GM23248 (cell line): ENCODE measurements at regions not wholly inside any gene's neighbourhood (a gene's known extent, or its start where the extent isn't known, plus 50 kb on each side); places are given as distances from the start of the nearest gene placed in this dataset.
"Not testable (repeated sequence)": the region's sequence is repeated elsewhere in the genome, so short reads cannot be mapped to it uniquely, and the experiment has no call there.

Experiments used
- DNase-seq: peaks from one replicate; pipeline ENCODE4 v3.0.0-alpha.2; 2015
- H2AFZ ChIP-seq: fragments of 200-600 bp; sonication (generic); 2 replicates; pipeline ENCODE4 v1.6.1; 2016; ENCODE audit warnings: antibody characterized with exemption
- H3F3A ChIP-seq: fragments of 200-600 bp; sonication (generic); 2 replicates; pipeline ENCODE4 v1.6.1; 2016; ENCODE audit warnings: mild to moderate bottlenecking, antibody characterized with exemption, mixed run types; ENCODE audit not compliant: insufficient read depth
- H3K27ac ChIP-seq: fragments of 200-600 bp; sonication (generic); 2 replicates; pipeline ENCODE4 v1.5.1; 2016; ENCODE audit warnings: mild to moderate bottlenecking
- H3K27me3 ChIP-seq: fragments of 200-600 bp; sonication (generic); replicated peaks from 2 replicates; pipeline ENCODE4 v1.6.1; 2016; ENCODE audit warnings: mild to moderate bottlenecking; ENCODE audit not compliant: insufficient read depth
- H3K36me3 ChIP-seq: fragments of 200-600 bp; sonication (generic); 2 replicates; pipeline ENCODE4 v1.6.1; 2016; ENCODE audit warnings: low read depth, mild to moderate bottlenecking
- H3K4me1 ChIP-seq: fragments of 200-600 bp; sonication (generic); 2 replicates; pipeline ENCODE4 v1.6.1; 2016; ENCODE audit warnings: mild to moderate bottlenecking; ENCODE audit not compliant: insufficient read depth
- H3K4me2 ChIP-seq: fragments of 200-600 bp; sonication (generic); one replicate; pipeline ENCODE4 v1.6.1; 2016; ENCODE audit warnings: mild to moderate bottlenecking; ENCODE audit not compliant: unreplicated experiment
- H3K4me3 ChIP-seq: fragments of 200-600 bp; sonication (generic); 2 replicates; pipeline ENCODE4 v1.5.1; 2016; ENCODE audit warnings: mild to moderate bottlenecking
- H3K79me2 ChIP-seq: fragments of 200-600 bp; sonication (generic); 2 replicates; pipeline ENCODE4 v1.6.1; 2016; ENCODE audit warnings: mild to moderate bottlenecking; ENCODE audit not compliant: insufficient read depth
- H3K9ac ChIP-seq: fragments of 200-600 bp; sonication (generic); 2 replicates; pipeline ENCODE4 v1.6.1; 2016; ENCODE audit warnings: mild to moderate bottlenecking
- H3K9me2 ChIP-seq: fragments of 200-600 bp; sonication (generic); 2 replicates; pipeline ENCODE4 v1.6.1; 2016; ENCODE audit warnings: mixed run types, mild to moderate bottlenecking, moderate library complexity; ENCODE audit not compliant: insufficient read depth
- H3K9me3 ChIP-seq: fragments of 200-600 bp; sonication (generic); one replicate; pipeline ENCODE4 v1.6.1; 2017; ENCODE audit warnings: low read depth
- H4K20me1 ChIP-seq: fragments of 200-600 bp; sonication (generic); 2 replicates; pipeline ENCODE4 v1.6.0; 2016; ENCODE audit not compliant: insufficient read depth
- EZH2 ChIP-seq: fragments of 200-600 bp; sonication (generic); IDR thresholded peaks from 2 replicates; pipeline ENCODE4 v1.6.1; 2018; ENCODE audit warnings: antibody characterized with exemption, mild to moderate bottlenecking; ENCODE audit not compliant: insufficient read depth, poor library complexity, severe bottlenecking
- EZH2phosphoT487 ChIP-seq: fragments of 200-600 bp; sonication (generic); IDR thresholded peaks from 2 replicates; pipeline ENCODE4 v1.6.1; 2018; ENCODE audit warnings: antibody characterized with exemption, moderate library complexity, mild to moderate bottlenecking, low read depth; ENCODE audit not compliant: insufficient read depth
- WGBS, 2 experiments: methylation state at CpG; one replicate each; pipeline ENCODE4 v1.1.6; 2015 to 2017; ENCODE audit warnings: low lambda C conversion rate in 2 of 2, low coverage in 1 of 2; ENCODE audit errors: missing lambda C conversion rate in 2 of 2; 5-methylcytosine and 5-hydroxymethylcytosine counted together
- in situ Hi-C: fragments of 300-500 bp; cut with MboI; formaldehyde crosslinking; loops from 2 replicates; pipeline ENCODE4 v1.15.0; 2020

- no peak overlapping the region for H3K27ac ChIP-seq
These were observed 69.7 kb upstream of the PPP3CA start for GRCh38 chr4:101417046-101417445.

GRCh38 chr4:101415962-101416361 is 68.6 kb upstream of the PPP3CA start:
- no peak for DNase-seq
- WGBS, 2 experiments: 81 to 84% methylated on average over 6 of the region's 6 CpGs
- no peak overlapping the region for H3K4me2 ChIP-seq

More at GRCh38 chr4:101417046-101417445, 69.7 kb upstream of the PPP3CA start:
- 67 to 73% methylated on average over 6 of the region's 6 CpGs for WGBS, 2 experiments
- no peak for DNase-seq
- H3K9me2 ChIP-seq: no peaks in the 10 kb centered on the region
- no peaks in the 10 kb centered on the region for H4K20me1 ChIP-seq
- H3K9ac ChIP-seq: no peak overlapping the region
- H3K27me3 ChIP-seq: no peaks in the 10 kb centered on the region
- H3K79me2 ChIP-seq: no peaks in the 10 kb centered on the region
- H3K4me3 ChIP-seq: no peak overlapping the region
- no peak for TF ChIP-seq EZH2
- no peak for TF ChIP-seq EZH2phosphoT487
- no peaks in the 10 kb centered on the region for H3K9me3 ChIP-seq
- H3K4me1 ChIP-seq: no peaks in the 10 kb centered on the region
- no peak overlapping the region for H3K4me2 ChIP-seq
- H2AFZ ChIP-seq: no peak overlapping the region
- in situ Hi-C loops: no loop called here
- no peaks in the 10 kb centered on the region for H3K36me3 ChIP-seq
- no peaks in the 10 kb centered on the region for H3F3A ChIP-seq

GRCh38 chr4:101414496-101414895 is 67.2 kb upstream of the PPP3CA start:
- H4K20me1 ChIP-seq: no peaks in the 10 kb centered on the region
- in situ Hi-C loops: no loop called here
- 58 to 63% methylated on average over 1 of the region's 1 CpG for WGBS, 2 experiments
- no peaks in the 10 kb centered on the region for H3K79me2 ChIP-seq
- H2AFZ ChIP-seq: no peak overlapping the region
- H3K9me2 ChIP-seq: no peaks in the 10 kb centered on the region
- no peaks in the 10 kb centered on the region for H3K9me3 ChIP-seq
- H3K4me2 ChIP-seq: no peak overlapping the region
- DNase-seq: no peak
- no peak overlapping the region for H3K27ac ChIP-seq
- no peak overlapping the region for H3K9ac ChIP-seq
- no peak overlapping the region for H3K4me3 ChIP-seq
- no peaks in the 10 kb centered on the region for H3K36me3 ChIP-seq
- H3F3A ChIP-seq: no peaks in the 10 kb centered on the region
- H3K4me1 ChIP-seq: no peaks in the 10 kb centered on the region
- no peaks in the 10 kb centered on the region for H3K27me3 ChIP-seq
- no peak for TF ChIP-seq EZH2
- no peak for TF ChIP-seq EZH2phosphoT487

More at GRCh38 chr4:101415962-101416361, 68.6 kb upstream of the PPP3CA start:
- Histone ChIP-seq H3K4me1 (no peaks in the 10 kb centered on the region), H3K9me3 (no peaks in the 10 kb centered on the region), H3K9me2 (no peaks in the 10 kb centered on the region), H3K4me3 (no peak overlapping the region), H3K27me3 (no peaks in the 10 kb centered on the region), H4K20me1 (no peaks in the 10 kb centered on the region), H3K27ac (no peak overlapping the region), H3K9ac (no peak overlapping the region), H3K79me2 (no peaks in the 10 kb centered on the region), H3F3A (no peaks in the 10 kb centered on the region), H2AFZ (no peak overlapping the region), H3K36me3 (no peaks in the 10 kb centered on the region)
- TF ChIP-seq EZH2: no peak
- no peak for TF ChIP-seq EZH2phosphoT487
- in situ Hi-C loops: no loop called here

- no peaks in the 10 kb centered on the region for H3K4me1 ChIP-seq
- no peak overlapping the region for H3K4me3 ChIP-seq
- DNase-seq: no peak
- H4K20me1 ChIP-seq: no peaks in the 10 kb centered on the region
- in situ Hi-C loops: no loop called here
- no peaks in the 10 kb centered on the region for H3K9me2 ChIP-seq
- H2AFZ ChIP-seq: no peak overlapping the region
- H3K27me3 ChIP-seq: no peaks in the 10 kb centered on the region
- H3K36me3 ChIP-seq: no peaks in the 10 kb centered on the region
- H3K9ac ChIP-seq: no peak overlapping the region
- 50% methylated on average over 2 of the region's 2 CpGs for WGBS, 2 experiments
- no peak overlapping the region for H3K4me2 ChIP-seq
- no peak overlapping the region for H3K27ac ChIP-seq
- H3F3A ChIP-seq: no peaks in the 10 kb centered on the region
- TF ChIP-seq EZH2phosphoT487 (no peak), EZH2 (no peak)
- no peaks in the 10 kb centered on the region for H3K9me3 ChIP-seq
- no peaks in the 10 kb centered on the region for H3K79me2 ChIP-seq
These were observed 64.6 kb upstream of the PPP3CA start for GRCh38 chr4:101411926-101412325.

GRCh38 chr4:101411281-101411910 is 64.1 kb upstream of the PPP3CA start:
- H3F3A ChIP-seq, H3K79me2 ChIP-seq, in situ Hi-C loops, H3K9me2 ChIP-seq, H2AFZ ChIP-seq, H4K20me1 ChIP-seq, H3K9me3 ChIP-seq, H3K27ac ChIP-seq, H3K4me3 ChIP-seq, H3K4me2 ChIP-seq, DNase-seq, H3K36me3 ChIP-seq, H3K4me1 ChIP-seq, H3K9ac ChIP-seq, H3K27me3 ChIP-seq: not testable (repeated sequence)
- WGBS, 2 experiments: 88 to 93% methylated on average over 20 to 24 of the region's 24 CpGs
